ENCODE measurements at regions not wholly inside any gene's neighbourhood (a gene's known extent, or its start where the extent isn't known, plus 50 kb on each side); places are given as distances from the start of the nearest gene placed in this dataset.

- FAIRE-seq (no peak), DNase-seq (ENCODE audit: low read depth) (peak; percentile 4)
- Histone ChIP-seq H3K36me3 (ENCODE audit: control insufficient read depth, insufficient read depth, low read length) (no peaks in the 10 kb centered on the region), H3K4me3 (ENCODE audit: low read depth, low read length) (no peak overlapping the region), H3K27me3 (ENCODE audit: control insufficient read depth, insufficient read depth, low read length) (no peaks in the 10 kb centered on the region)
- TF ChIP-seq CTCF (IDR thresholded peaks at IDR 0.05; ENCODE audit: insufficient read depth, low read length, severe bottlenecking), result no peak
Measured at GRCh38 chr3:110929816-110930215, 141.8 kb upstream of the NECTIN3 start.

- no peaks in the 10 kb centered on the region for H3K27me3 ChIP-seq (ENCODE audit: control insufficient read depth, insufficient read depth, low read length)
- no peak overlapping the region for H3K4me3 ChIP-seq (ENCODE audit: low read depth, low read length)
- no peaks in the 10 kb centered on the region for H3K36me3 ChIP-seq (ENCODE audit: control insufficient read depth, insufficient read depth, low read length)
- no peak for TF ChIP-seq CTCF (IDR thresholded peaks at IDR 0.05; ENCODE audit: insufficient read depth, low read length, severe bottlenecking)
- no peak for DNase-seq (ENCODE audit: low read depth)
- no peak for FAIRE-seq
Measured at GRCh38 chr3:110932567-110932966, 139.0 kb upstream of the NECTIN3 start.

- Histone ChIP-seq H3K4me3 (ENCODE audit: low read depth, low read length) (no peak overlapping the region), H3K27me3 (ENCODE audit: control insufficient read depth, insufficient read depth, low read length) (no peaks in the 10 kb centered on the region), H3K36me3 (ENCODE audit: control insufficient read depth, insufficient read depth, low read length) (no peaks in the 10 kb centered on the region)
- TF ChIP-seq CTCF (IDR thresholded peaks at IDR 0.05; ENCODE audit: insufficient read depth, low read length, severe bottlenecking), result no peak
- DNase-seq (ENCODE audit: low read depth) (peak; percentile 14), FAIRE-seq (no peak)
Measured at GRCh38 chr3:110933821-110934426, 137.7 kb upstream of the NECTIN3 start.

DNA sequence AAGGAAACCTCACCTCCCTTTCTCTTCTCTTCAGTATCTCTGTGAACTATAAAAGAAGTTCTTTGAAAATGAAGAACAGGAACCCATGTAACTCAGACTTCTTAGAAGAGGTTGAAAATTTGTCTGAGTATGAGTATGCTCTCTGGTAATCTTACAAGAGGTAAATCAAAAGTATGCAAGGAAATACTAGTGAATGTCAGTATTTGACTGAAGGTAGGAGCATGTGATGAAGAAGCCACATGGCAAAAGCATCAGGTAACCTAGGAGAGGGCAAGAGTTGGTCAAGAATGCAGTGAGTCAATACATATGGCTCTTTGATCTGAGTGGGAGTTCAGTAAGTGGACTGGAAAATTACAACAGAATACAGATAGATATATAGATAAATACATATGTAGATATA, 133.0 kb upstream of the NECTIN3 start:
- no peak for TF ChIP-seq CTCF (IDR thresholded peaks at IDR 0.05; ENCODE audit: insufficient read depth, low read length, severe bottlenecking)
- FAIRE-seq, result no peak
- no peak for DNase-seq (ENCODE audit: low read depth)
- Histone ChIP-seq H3K27me3 (ENCODE audit: control insufficient read depth, insufficient read depth, low read length) (no peaks in the 10 kb centered on the region), H3K4me3 (ENCODE audit: low read depth, low read length) (no peak overlapping the region), H3K36me3 (ENCODE audit: control insufficient read depth, insufficient read depth, low read length) (no peaks in the 10 kb centered on the region)

- FAIRE-seq, result no peak
- no peak for DNase-seq (ENCODE audit: low read depth)
- H3K27me3 ChIP-seq (ENCODE audit: control insufficient read depth, insufficient read depth, low read length), result no peaks in the 10 kb centered on the region
- H3K36me3 ChIP-seq (ENCODE audit: control insufficient read depth, insufficient read depth, low read length), result no peaks in the 10 kb centered on the region
- no peak for TF ChIP-seq CTCF (IDR thresholded peaks at IDR 0.05; ENCODE audit: insufficient read depth, low read length, severe bottlenecking)
- no peak overlapping the region for H3K4me3 ChIP-seq (ENCODE audit: low read depth, low read length)
Measured at GRCh38 chr3:110940055-110940454, 131.6 kb upstream of the NECTIN3 start.

- no peak for DNase-seq (ENCODE audit: low read depth)
Measured at GRCh38 chr3:110944782-110945181, 126.8 kb upstream of the NECTIN3 start.

More at GRCh38 chr3:110944782-110945181, 126.8 kb upstream of the NECTIN3 start:
- TF ChIP-seq CTCF (IDR thresholded peaks at IDR 0.05; ENCODE audit: insufficient read depth, low read length, severe bottlenecking), result no peak
- Histone ChIP-seq H3K27me3 (ENCODE audit: control insufficient read depth, insufficient read depth, low read length) (no peaks in the 10 kb centered on the region), H3K4me3 (ENCODE audit: low read depth, low read length) (no peak overlapping the region), H3K36me3 (ENCODE audit: control insufficient read depth, insufficient read depth, low read length) (no peaks in the 10 kb centered on the region)
- FAIRE-seq, result no peak

All from bronchial epithelial cell (primary cell).